ENCODE measurements at regions not wholly inside any gene's neighbourhood (a gene's known extent, or its start where the extent isn't known, plus 50 kb on each side); places are given as distances from the start of the nearest gene placed in this dataset.

- no peak for DNase-seq (ENCODE audit: low read depth, low spot score)
Observed at GRCh38 chr16:85484347-85485300, 128.5 kb upstream of the GSE1 start.

DNA sequence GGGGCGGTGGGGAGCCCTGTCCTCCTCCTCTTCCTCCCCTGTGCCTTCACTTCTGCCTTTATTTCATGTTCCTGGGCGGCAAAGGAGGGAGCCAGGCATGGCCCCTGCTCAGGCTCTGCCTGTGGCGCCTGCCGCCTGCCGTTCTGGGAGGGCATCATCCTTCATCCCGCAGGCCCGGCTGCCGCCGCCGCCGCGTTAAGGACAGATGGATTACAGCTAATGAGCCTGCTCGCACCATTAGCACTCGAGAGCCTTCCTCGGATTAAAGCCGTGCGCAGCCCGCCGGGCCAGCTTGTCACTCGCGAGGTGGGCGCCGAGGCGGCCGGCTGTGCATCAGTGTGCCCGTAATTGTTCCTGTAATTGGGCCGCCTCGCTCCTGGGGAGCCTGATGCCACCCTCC, 127.7 kb upstream of the GSE1 start:
- no peak for DNase-seq (ENCODE audit: low read depth, low spot score)

GRCh38 chr16:85486256-85486915, 126.7 kb upstream of the GSE1 start:
- DNase-seq (ENCODE audit: low read depth, low spot score), result no peak

GRCh38 chr16:85488414-85488813, 124.7 kb upstream of the GSE1 start:
- DNase-seq (ENCODE audit: low read depth, low spot score), result no peak

DNA sequence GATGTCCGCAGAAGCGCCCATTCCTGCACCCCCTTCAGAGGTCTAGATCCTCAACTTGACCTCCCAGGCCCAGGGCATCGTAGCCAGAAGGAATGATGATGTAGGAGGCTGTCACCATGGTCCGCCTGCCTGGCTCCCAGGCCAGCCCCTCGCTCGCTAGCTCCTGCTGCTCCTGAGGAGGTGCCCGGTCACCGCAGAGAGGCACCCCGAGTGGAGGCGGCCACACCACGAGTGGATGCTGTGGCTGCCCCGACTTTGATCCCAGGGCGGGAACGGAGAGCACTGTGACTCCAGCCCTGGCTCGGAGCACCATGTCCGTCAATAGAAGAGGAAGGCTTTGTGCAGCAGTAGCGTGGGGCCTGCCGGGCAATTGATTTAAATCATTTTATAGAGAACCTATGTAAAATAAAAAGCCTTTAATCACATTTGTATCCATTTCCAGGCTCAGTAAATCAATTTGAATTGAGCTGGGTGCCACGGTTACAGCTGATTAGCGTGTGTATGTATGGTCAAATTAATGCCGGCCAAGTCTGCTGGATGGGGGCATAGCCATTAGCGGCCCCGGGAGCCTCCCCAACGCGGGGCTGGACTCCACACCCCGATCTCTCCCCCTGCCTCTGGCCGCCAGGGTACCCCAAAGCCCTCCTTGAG, 122.6 kb upstream of the GSE1 start:
- DNase-seq (ENCODE audit: low read depth, low spot score), result no peak

- DNase-seq (ENCODE audit: low read depth, low spot score), result no peak
Observed at GRCh38 chr16:85491058-85491771, 121.9 kb upstream of the GSE1 start.

- DNase-seq (ENCODE audit: low read depth, low spot score), result no peak
Observed at GRCh38 chr16:85491798-85492294, 121.3 kb upstream of the GSE1 start.

GRCh38 chr16:85492295-85492864, 120.7 kb upstream of the GSE1 start:
- no peak for DNase-seq (ENCODE audit: low read depth, low spot score)

GRCh38 chr16:85494315-85494714, 118.8 kb upstream of the GSE1 start:
- DNase-seq (ENCODE audit: low read depth, low spot score), result no peak

GRCh38 chr16:85495259-85495658, 117.9 kb upstream of the GSE1 start:
- DNase-seq (ENCODE audit: low read depth, low spot score), result no peak

DNA sequence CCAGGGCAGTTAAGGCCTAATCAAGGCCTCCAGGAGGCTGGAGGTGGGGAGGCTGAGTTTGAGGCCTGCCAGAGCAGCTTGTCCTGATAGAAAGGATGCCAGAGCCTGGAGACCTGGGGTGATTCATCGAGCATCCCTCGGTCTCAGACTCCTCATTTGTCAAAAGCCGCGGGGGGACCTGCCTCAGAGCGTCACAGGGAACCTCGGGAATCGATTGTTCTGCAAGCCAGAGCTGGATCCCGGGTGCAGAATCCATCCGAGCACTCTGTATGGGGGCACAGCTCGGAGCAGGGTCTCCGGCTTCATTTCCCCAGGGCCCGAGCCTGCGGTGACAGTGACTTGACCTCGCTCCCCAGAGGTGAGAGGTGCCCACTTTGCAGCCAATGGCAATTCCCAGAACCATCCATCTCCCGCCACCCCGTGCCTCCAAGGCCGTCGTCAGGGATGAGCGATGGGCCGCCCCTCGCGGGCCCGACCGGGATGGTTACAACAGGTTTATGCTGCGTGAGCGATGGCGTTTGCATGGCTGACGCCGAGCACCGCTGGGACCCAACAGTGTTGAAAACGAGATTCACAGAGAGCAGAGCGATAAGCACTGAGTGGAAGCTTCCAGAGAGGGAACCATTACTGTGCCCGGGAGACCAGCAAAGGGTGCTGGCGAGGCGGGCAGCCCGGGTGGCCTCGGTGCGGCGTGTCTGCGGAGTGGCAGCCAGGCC, 117.1 kb upstream of the GSE1 start:
- DNase-seq (ENCODE audit: low read depth, low spot score), result no peak

DNA sequence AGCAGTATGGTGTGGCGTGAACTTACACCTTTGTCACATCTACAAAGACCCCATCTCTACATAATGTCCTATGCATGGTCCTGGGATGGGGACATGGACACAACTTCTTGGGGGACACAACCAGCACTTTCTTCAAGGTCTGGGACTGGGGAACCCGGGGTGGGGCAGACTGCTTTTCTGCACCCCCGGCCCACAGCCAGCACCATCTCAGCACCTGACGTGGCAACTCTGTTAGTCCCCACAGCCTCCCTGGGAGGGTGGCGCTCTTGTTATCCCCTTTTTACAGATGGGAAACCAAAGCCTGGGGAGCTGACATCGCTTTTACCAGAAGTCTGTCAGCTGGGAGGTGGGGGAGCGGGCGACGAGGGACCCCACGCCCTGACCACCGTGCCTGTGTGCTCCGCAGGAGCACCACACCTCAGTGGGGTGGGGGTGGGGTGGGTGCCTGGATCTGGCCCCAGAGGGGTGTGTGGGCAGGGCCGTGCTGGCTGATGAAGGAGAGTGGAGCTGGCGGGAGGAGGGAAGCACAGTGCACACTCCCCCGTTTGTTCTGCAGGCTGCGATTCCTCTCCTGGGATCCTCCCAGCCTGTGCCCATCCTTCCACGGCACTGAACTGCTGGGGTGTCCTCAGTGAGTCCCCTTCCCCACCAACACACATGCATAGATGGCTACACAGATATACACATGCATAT, 115.4 kb upstream of the GSE1 start:
- DNase-seq (ENCODE audit: low read depth, low spot score), result no peak

- no peak for DNase-seq (ENCODE audit: low read depth, low spot score)
Observed at GRCh38 chr16:85498607-85499006, 114.5 kb upstream of the GSE1 start.

GRCh38 chr16:85500220-85500619, 112.9 kb upstream of the GSE1 start:
- DNase-seq (ENCODE audit: low read depth, low spot score), result no peak

GRCh38 chr16:85501900-85502299, 111.2 kb upstream of the GSE1 start:
- DNase-seq (ENCODE audit: low read depth, low spot score), result no peak

DNA sequence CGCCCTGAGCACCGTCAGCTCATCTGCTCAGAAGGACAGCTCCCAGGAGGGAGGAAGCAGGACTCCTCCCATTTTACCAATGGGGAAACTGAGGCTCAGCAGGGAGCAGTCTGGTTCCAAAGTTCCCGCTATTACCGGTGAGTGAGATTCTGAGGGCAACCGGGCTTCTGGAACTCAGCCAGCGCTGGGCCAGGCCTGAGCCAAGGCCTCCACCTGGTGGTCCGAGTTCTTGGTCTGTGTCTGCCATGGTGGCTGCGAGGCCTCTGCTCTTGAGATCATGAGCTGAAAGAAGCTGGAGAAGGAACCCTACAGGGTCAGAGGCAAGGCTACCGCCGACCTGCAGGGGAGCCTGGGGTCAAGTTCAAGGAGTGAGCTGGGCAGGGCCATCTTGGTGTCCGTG, 110.8 kb upstream of the GSE1 start:
- no peak for DNase-seq (ENCODE audit: low read depth, low spot score)

DNA sequence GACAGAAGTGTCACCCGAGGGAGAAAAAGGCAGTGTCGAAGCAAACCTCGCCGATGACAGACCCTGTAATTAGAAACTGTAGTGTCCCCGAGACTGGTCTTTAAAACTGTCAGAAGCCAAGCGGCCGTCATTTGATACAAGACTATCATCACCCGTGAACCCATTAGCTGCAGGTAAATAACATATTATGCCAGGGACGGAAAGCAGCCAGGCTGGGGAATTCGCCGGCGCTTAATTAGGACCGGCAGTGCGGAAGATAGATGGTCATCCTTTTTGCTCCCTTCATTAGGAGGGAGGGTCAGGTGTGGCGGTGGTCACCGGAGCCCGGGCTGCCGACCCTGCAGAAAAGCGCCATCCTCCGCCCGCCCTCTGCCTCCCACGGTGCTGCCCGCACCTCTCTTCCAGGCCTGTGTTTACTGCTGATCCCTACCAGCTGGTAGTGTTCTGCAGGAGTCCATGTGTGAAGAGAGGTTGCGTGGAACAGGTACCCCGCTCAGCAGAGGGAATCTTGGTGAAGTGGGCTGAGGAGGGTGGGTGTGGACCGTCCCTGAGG, 109.4 kb upstream of the GSE1 start:
- no peak for DNase-seq (ENCODE audit: low read depth, low spot score)

DNA sequence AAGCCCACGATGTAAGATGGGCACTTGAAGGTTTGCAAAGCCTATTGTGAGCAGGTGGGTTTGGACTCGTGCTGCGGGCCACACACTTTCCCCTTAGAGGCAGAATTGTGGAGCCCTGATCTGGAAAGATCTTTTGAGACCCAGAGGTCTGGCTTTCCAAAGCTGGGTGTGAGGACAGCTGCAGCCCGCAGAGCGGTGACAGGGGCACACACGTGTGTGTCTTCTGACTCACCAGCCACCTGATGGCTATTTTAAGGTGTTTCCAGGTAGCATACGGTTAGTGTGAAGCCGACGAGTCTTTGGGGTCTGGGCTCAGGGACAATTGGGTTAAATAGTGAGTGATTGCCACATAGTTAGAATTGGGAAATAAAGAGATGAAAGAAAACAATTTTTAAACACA, 108.9 kb upstream of the GSE1 start:
- no peak for DNase-seq (ENCODE audit: low read depth, low spot score)

- DNase-seq (ENCODE audit: low read depth, low spot score), result no peak
Observed at GRCh38 chr16:85505794-85506634, 107.1 kb upstream of the GSE1 start.
